HG02642 (cell line): ENCODE measurements at regions not wholly inside any gene's neighbourhood (a gene's known extent, or its start where the extent isn't known, plus 50 kb on each side); places are given as distances from the start of the nearest gene placed in this dataset.

ENCODE experiments used
- ATAC-seq: cut with Tn5 transposase; IDR thresholded peaks from one replicate; pipeline ENCODE4 v1.9.1; 2021; ENCODE audit warnings: mild to moderate bottlenecking; ENCODE audit not compliant: unreplicated experiment, poor library complexity

- no peak for ATAC-seq
Measured at GRCh38 chr3:14252321-14253021, 73.9 kb downstream of the LSM3 start.

- ATAC-seq: no peak
Measured at GRCh38 chr3:14253022-14253706, 74.5 kb downstream of the LSM3 start.

- ATAC-seq: no peak
Measured at GRCh38 chr3:14253707-14254382, 75.2 kb downstream of the LSM3 start.

- ATAC-seq: no peak
Measured at GRCh38 chr3:14254812-14255702, 76.4 kb downstream of the LSM3 start.

DNA sequence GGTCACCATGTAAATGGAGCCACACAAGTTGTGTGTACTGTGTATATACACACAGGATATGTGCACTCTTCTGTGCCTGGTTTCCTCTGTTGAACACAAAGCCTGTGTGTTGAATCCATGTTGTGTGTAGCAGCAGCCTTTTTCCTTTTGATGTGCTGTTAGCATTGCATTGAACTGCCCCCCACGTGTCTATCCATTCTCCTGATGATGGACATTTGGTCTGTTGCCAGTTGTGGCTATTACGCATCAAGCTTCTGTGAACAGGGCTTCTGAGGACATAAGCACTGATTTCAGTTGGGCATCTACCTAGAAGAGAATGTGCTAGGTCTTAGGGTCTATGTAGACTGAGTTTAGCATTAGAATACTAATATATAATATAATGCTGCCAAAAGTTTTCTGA lies 77.4 kb downstream of the LSM3 start:
- no peak for ATAC-seq

GRCh38 chr3:14256561-14257342 lies 78.1 kb downstream of the LSM3 start:
- no peak for ATAC-seq

DNA sequence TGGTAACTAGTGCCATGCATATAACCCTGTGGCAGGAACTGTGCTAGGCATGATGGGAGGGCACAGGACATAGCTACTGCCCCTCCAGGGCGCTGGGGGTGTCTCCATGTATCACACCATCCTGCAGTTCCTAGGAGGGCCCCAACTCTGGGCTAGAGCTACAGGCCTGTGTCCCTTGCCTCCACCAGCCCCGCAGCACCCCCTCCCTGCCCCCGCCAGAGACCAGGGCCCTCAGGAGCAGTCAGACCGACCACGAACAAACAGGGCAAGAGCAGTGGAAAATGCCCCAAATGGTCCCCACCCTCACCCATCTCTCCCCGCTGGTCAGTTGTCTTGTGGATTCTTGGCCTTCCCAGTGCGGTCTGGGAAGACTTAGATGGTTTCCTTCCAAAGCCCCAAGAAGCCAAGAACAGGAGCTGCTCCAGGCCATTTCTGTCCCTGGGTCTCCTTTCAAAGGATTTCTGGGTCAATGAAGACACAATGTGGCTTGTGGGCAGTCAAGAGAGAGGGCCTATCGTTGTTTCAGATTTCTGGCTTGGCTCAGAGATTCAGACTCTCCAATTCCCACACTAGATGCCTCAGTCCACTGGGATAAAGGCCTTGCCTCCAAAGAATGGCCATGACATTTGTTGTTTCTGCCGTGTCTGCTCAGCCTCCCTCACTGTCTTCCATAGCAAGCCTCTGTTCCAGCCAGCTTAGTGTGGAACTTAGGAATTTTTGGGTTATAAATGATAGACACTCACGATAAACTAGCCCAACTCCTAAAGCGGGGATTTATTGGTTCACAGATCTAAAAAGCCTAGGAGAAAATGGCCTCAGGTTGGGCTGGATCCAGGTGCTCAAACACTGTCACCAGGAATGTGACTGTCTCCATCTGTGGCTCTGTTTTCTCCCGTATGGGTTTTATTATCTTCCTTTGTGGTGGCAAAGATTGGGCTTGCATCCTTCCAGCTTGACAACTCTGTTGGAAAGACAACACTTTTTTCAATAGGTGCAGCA lies 80.6 kb downstream of the LSM3 start:
- no peak for ATAC-seq

DNA sequence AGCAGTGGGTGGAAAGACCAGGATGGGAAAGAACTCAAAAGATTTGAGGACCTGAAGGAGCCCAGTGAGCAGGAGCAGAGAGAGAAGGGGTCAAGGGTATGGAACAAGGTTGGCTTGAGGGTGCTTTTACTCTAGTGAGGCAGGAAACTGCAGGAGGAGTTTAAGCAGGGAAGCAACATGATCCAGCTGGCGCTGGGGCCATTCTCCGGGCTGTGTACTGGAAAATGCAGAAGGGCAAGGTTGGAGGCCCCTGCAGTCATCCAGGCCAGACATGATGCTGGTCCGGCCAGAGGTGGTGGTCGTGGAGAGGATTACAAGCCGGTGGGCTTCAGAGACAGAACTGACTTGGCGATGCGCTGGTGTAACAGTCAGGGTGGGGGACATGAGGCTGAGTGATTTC lies 81.8 kb downstream of the LSM3 start:
- no peak for ATAC-seq

GRCh38 chr3:14261229-14261628 lies 82.6 kb downstream of the LSM3 start:
- ATAC-seq: no peak

DNA sequence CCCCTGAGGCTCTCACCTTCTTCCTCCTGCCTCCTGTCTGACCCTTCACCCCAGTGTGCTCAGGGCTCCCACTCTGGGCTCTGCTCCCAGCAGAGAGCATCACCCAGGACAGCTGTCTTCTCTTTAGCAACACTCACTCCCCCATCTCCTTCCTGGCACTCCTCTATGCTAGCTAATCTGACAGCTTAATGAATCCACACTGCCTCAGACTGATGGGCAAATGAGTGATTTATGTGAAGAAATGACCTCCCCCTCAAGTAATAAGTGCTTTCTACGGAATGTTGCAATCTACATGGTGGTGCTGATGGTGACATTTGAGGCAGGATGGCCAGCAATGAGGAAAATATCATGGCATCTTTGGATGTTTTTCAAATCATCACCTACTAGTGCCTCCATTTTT lies 83.6 kb downstream of the LSM3 start:
- no peak for ATAC-seq

- no peak for ATAC-seq
Measured at GRCh38 chr3:14262867-14263266, 84.2 kb downstream of the LSM3 start.

GRCh38 chr3:14263317-14264005 lies 84.8 kb downstream of the LSM3 start:
- no peak for ATAC-seq

DNA sequence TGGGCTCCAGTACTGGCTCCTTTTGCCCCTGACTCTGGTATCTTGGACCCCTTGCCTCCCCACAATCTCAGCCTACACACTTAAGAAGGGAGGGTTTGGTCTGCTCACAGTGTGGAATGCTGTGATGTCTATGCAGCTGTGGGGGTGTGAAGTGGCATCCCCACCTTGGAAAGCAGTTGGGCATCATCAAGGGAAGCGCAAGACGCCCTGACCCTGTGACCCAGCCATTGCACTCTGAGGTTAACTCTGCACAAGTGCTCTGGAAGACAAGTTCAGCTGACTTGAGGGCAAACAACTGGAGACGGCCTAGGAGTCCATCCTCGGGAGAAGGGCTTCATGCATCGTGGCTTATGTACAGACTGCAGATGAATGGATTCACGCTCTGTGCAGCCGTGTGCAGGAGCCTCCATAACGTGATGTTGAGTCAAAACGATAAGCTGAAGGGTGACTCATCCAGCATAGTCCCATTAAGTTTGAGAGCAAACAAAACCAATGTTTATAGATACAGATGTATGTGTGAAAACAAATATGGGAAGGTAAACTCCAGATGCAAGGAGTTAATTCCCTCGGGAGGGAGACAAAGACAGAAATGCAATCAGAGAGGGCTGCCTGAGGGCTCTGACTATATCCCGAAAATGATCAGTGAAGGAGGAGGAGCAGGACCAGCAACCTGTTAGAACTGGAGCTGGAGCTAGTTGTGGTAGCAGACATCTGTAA lies 86.8 kb downstream of the LSM3 start:
- no peak for ATAC-seq

- no peak for ATAC-seq
Measured at GRCh38 chr3:14266361-14266760, 87.7 kb downstream of the LSM3 start.

DNA sequence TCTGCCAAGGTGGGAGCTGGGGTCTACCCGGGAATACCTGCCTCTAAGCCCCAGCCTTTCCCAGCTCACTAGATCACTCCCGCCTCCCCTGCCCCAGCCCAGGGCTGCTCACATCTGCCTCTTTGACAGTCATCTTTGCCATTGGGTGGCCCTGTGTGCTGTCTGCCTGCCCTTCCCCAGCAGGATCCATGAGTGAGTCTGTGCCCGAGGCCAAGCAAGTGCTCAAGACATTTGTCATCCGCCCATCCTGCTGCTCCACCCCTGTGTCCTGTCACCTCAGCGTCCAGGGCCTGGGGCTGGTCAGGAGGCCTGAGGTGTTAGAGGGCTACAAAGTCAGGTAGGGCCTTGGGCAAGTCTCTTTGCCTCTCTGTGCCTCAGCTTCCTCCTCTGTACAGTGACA lies 89.4 kb downstream of the LSM3 start:
- ATAC-seq: no peak

DNA sequence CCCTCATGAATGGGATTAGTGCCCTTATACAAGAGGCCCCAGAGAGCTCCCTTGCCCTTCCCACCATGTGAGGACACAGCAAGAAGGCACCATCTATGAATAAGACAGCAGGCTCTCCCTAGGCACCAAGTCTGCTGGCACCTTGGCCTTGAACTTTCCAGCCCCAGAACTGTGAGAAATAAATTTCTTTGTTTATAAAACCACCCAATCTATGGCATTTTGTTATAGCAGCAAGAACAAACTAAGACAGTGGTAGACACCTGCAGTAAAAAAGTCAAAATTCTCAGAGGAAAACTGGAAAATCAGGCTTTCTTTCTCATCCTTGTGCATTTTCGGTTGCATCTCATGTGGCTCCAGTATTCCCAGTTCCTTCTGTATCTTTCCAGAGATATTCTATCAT lies 90.3 kb downstream of the LSM3 start:
- ATAC-seq: no peak
